Heart right ventricle (tissue), 16 donors: ENCODE measurements at regions not wholly inside any gene's neighbourhood (a gene's known extent, or its start where the extent isn't known, plus 50 kb on each side); places are given as distances from the start of the nearest gene placed in this dataset.
A peak's percentile ranks its signal among the peaks of the same experiment; 100 is the strongest.

ENCODE experiments used
- ATAC-seq, 8 donors: fragments of 200-7000 bp; cut with Tn5 transposase; one replicate each; pipeline ENCODE4 v1.9.1; 2020; ENCODE audit warnings: mild to moderate bottlenecking in 8 of 8, moderate library complexity in 8 of 8, moderate number of reproducible peaks in 1 of 8
- DNase-seq, 2 donors: peaks; one replicate each; pipeline ENCODE4 v3.0.0-alpha.2; 2020
- H3K27ac ChIP-seq, 10 donors: fragments of 200-600 bp; sonication (generic) in 2 of 10; one replicate each; pipeline versions ENCODE4 v1.5.0 to v1.8.0; 2020 to 2022; ENCODE audit warnings: mild to moderate bottlenecking in 3 of 10
- H3K27me3 ChIP-seq, 7 donors: fragments of 200-600 bp; one replicate each; pipeline ENCODE4 v1.8.0; 2021 to 2022; ENCODE audit warnings: mild to moderate bottlenecking in 2 of 7
- H3K36me3 ChIP-seq, 9 donors: fragments of 200-600 bp; sonication (generic) in 1 of 9; one replicate each; pipeline versions ENCODE4 v1.5.0 to v1.8.0; 2020 to 2022; ENCODE audit warnings: mild to moderate bottlenecking in 2 of 9
- H3K4me1 ChIP-seq, 9 donors: fragments of 200-600 bp; sonication (generic) in 1 of 9; one replicate each; pipeline versions ENCODE4 v1.5.0 to v1.8.0; 2020 to 2022; ENCODE audit warnings: mild to moderate bottlenecking in 4 of 9
- H3K4me3 ChIP-seq, 10 donors: fragments of 200-600 bp; sonication (generic) in 2 of 10; one replicate each; pipeline versions ENCODE4 v1.5.0 to v1.8.0; 2020 to 2022; ENCODE audit warnings: mild to moderate bottlenecking in 7 of 10, moderate library complexity in 2 of 10
- H3K9me3 ChIP-seq, 11 donors: fragments of 200-600 bp in 10 of 11; sonication (generic) in 2 of 11; one replicate each; pipeline versions ENCODE4 v1.5.0 to v1.8.0; 2013 to 2022; ENCODE audit warnings: mild to moderate bottlenecking in 2 of 11, control low read depth in 1 of 11, moderate library complexity in 1 of 11
- CTCF ChIP-seq, 9 donors: fragments of 200-600 bp; sonication (generic) in 2 of 9; IDR thresholded peaks; one replicate each; pipeline versions ENCODE4 v1.5.0 to v1.8.0; 2021 to 2022; ENCODE audit warnings: antibody characterized with exemption in 9 of 9, mild to moderate bottlenecking in 5 of 9, moderate library complexity in 1 of 9
- WGBS, 2 donors: extraction: QIAGEN DNeasy Blood & Tissue Kit; methylation state at CpG; one replicate each; pipeline ENCODE4 v1.1.7; 2013; ENCODE audit warnings: inconsistent platforms in 1 of 2; 5-methylcytosine and 5-hydroxymethylcytosine counted together
- intact Hi-C, 10 donors: fragments of 100-400 bp; cut with DNase I; formaldehyde crosslinking; loops; one replicate each; pipeline versions ENCODE4 v1.11.1 to v1.14.2; 2022
- donor health status: Arrhythmogenic right ventricular cardiomyopathy.
- donor health status: ischemic (EF 13 %, LVEDD 7.1; RV severe dilation, severe dysfunction).
- donor health status: healthy with polysubstance abuse.
- donor health status: DM: no; HTN: yes; CAD: no.
- donor health status: DM: no; HTN: no; CAD: no.
- donor health status: ischemic (EF 25% LVEDD 6.9; RV normal size, moderate dysfunction).
- donor health status: ischemic (EF 25% LVEDD 5.7; RV mildly dilated, moderate dysfunction).
- donor health status: healthy.
- donor health status: DM: yes; HTN: yes; CAD: no.
- donor health status: Ischemic cardiomyopathy.
- donor health status: ischemic (EF 35%, LVEDD 5.7; RV mildly dilated, moderate dysfunction).
- donor health status: nonischemic (EF 11% LVEDD 7.7; RV severe dilation, severe dysfunction).
- donor health status: DM: yes; HTN: yes; CAD: no.
- donor health status: PGD.
- donor health status: ischemic (EF 29% LVEDD 5.4; RV normal size, mild dysfunction).
- donor health status: nonischemic (EF 23%, LVEDD 6.1; RV moderate dilation, normal function).

- peaks cover 0 to 26% (median 7%) of the 10 kb centered on the region in 11 donors for H3K9me3 ChIP-seq
- H3K36me3 ChIP-seq: no peaks in the 10 kb centered on the region
- no peak overlapping the region for H3K4me3 ChIP-seq
- no peak for TF ChIP-seq CTCF (IDR thresholded peaks at IDR 0.05)
- H3K4me1 ChIP-seq: no peaks in the 10 kb centered on the region
- intact Hi-C loops: no loop called here
- DNase-seq (no peak), ATAC-seq (no peak)
- WGBS, 2 donors: 80 to 87% methylated on average over 1 of the region's 1 CpG
- no peaks in the 10 kb centered on the region for H3K27me3 ChIP-seq
- H3K27ac ChIP-seq: no peak overlapping the region
These were observed 155.4 kb upstream of the VWC2 start for GRCh38 chr7:49618028-49618427.

- intact Hi-C loops: loop anchor here in 1 of 10 donors (10.0 kb wide), 1 partner anchor 139 kb away; no protein-coding TSS in a partner anchor
- 33 to 44% methylated on average over 3 of the region's 3 CpGs for WGBS, 2 donors
- no peak for TF ChIP-seq CTCF (IDR thresholded peaks at IDR 0.05)
- peaks cover 0 to 26% (median 7%) of the 10 kb centered on the region in 11 donors for H3K9me3 ChIP-seq
- ATAC-seq (peak in 1 of 8 donors; percentile 23), DNase-seq (no peak)
- peak overlapping the region in 5 of 10 donors; percentile 71 to 76 (median 72) for H3K27ac ChIP-seq
- H3K27me3 ChIP-seq: no peaks in the 10 kb centered on the region
- no peaks in the 10 kb centered on the region for H3K36me3 ChIP-seq
- H3K4me3 ChIP-seq: no peak overlapping the region
- peaks cover 0 to 35% (median 13%) of the 10 kb centered on the region in 9 donors for H3K4me1 ChIP-seq
These were observed 149.5 kb upstream of the VWC2 start for GRCh38 chr7:49623943-49624342.

GRCh38 chr7:49624611-49625010 lies 148.8 kb upstream of the VWC2 start:
- H3K4me1 ChIP-seq: peaks cover 0 to 37% (median 19%) of the 10 kb centered on the region in 9 donors
- intact Hi-C loops: loop anchor here in 1 of 10 donors (10.0 kb wide), 1 partner anchor 140 kb away; no protein-coding TSS in a partner anchor
- TF ChIP-seq CTCF (IDR thresholded peaks at IDR 0.05): no peak
- no peaks in the 10 kb centered on the region for H3K36me3 ChIP-seq
- no peak overlapping the region for H3K4me3 ChIP-seq
- peaks cover 0 to 21% (median 7%) of the 10 kb centered on the region in 11 donors for H3K9me3 ChIP-seq
- H3K27me3 ChIP-seq: no peaks in the 10 kb centered on the region
- ATAC-seq: peak in 6 of 8 donors; percentile 42 to 86 (median 74)
- peak overlapping the region in 7 of 10 donors; percentile 1 to 76 (median 72) for H3K27ac ChIP-seq
- no peak for DNase-seq

- WGBS, 2 donors: 39 to 43% methylated on average over 7 of the region's 7 CpGs
These were observed 142.9 kb upstream of the VWC2 start for GRCh38 chr7:49630513-49630912.

More at GRCh38 chr7:49630513-49630912, 142.9 kb upstream of the VWC2 start:
- no peaks in the 10 kb centered on the region for H3K27me3 ChIP-seq
- ATAC-seq (peak; percentile 79 to 98 (median 94)), DNase-seq (peak; percentile 21 to 57)
- H3K9me3 ChIP-seq: no peaks in the 10 kb centered on the region
- H3K36me3 ChIP-seq: no peaks in the 10 kb centered on the region
- peak overlapping the region in 9 of 10 donors; percentile 33 to 92 (median 73) for H3K27ac ChIP-seq
- H3K4me3 ChIP-seq: no peak overlapping the region
- peaks cover 3 to 39% (median 16%) of the 10 kb centered on the region in 9 donors for H3K4me1 ChIP-seq
- intact Hi-C loops: loop anchor here in 6 of 10 donors (2.0 to 10.0 kb wide), 7 partner anchors 142 to 217 kb away; partner anchors contain the start of gene VWC2 (in 2 of the 6)
- no peak for TF ChIP-seq CTCF (IDR thresholded peaks at IDR 0.05)
